ENCODE measurements at regions not wholly inside any gene's neighbourhood (a gene's known extent, or its start where the extent isn't known, plus 50 kb on each side); places are given as distances from the start of the nearest gene placed in this dataset.
"Not testable (repeated sequence)": the region's sequence is repeated elsewhere in the genome, so short reads cannot be mapped to it uniquely, and the experiment has no call there.

DNA sequence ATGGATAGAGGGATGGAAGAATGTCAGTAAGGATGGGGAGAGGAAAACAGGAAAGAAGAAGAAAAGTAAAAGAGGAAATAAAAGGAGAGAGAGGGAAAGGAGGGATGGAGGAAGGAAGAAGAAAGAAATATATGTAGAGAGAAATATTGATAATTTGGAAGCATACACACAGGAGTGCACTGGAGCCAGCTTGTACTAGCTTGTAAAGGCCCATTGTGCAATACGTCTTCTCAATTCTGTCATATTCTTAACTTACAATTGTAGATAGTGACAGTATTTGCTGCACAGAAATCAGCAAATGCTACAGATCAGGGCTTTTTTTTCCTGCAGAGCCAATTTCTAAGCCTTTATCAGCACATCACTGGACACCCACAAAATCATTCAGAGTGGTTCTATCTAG lies 458.8 kb upstream of the WWC1 start:
- DNase-seq: no peak

DNA sequence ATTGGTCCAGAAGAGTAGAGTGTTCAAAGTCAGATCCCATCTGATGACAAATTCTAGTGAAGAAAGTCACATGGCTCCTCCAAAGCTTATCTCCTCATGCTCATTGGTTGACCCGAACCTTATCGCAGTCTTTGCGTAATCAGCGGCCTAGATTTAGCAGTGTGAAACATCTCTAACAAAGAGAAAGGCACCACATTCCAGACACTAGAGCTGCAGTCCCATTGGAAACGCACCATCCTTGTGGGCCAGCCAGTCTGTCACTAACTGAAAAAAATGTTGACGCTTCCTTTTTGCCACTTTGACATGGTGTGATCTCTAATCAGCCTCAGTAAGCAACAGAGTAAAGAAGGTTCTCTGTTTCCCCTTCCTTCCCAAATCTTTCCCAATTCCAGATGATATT lies 458.0 kb upstream of the WWC1 start:
- no peak for DNase-seq

- DNase-seq: no peak
Measured at GRCh38 chr5:167835146-167835545, 456.3 kb upstream of the WWC1 start.

GRCh38 chr5:167837127-167837526 lies 454.3 kb upstream of the WWC1 start:
- no peak for DNase-seq

GRCh38 chr5:167839065-167839464 lies 452.4 kb upstream of the WWC1 start:
- DNase-seq: no peak

GRCh38 chr5:167840527-167841130 lies 450.8 kb upstream of the WWC1 start:
- DNase-seq: no peak

DNA sequence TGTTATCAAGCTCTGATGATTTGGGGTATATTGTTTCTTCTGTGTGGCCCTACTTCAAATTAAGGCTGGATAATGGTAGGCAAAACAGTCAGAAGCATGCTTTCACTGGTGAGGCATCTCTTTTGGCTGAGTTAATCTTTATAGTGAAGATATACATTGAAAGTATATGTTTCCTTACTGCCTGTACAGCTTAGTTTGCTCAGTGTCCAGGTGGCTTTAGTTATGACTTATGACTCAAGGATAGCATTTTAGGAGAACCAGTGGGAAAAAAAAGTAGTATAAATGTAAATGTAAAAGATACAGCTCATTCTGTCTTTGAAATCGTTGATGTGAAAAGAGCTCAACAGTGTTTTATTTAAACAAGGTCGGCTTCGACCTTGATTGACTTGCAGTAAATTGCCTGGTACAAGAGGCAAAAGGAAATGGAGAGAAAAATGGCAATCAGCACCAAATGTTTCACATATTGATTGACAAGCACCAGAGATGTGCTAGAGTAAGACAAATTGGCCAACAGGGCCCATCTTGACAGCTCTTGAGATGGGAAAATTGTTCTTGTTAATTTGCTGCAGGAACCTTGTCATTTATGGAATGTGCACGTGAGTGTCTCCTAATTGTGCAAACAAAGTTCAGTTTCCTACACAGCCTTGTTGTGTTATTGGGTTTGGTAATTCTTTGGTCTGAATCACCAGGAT lies 447.4 kb upstream of the WWC1 start:
- no peak for DNase-seq

GRCh38 chr5:167845952-167846351 lies 445.5 kb upstream of the WWC1 start:
- DNase-seq: no peak

- no peak for DNase-seq
Measured at GRCh38 chr5:167849874-167850273, 441.6 kb upstream of the WWC1 start.

GRCh38 chr5:167850911-167851310 lies 440.5 kb upstream of the WWC1 start:
- DNase-seq: no peak

DNA sequence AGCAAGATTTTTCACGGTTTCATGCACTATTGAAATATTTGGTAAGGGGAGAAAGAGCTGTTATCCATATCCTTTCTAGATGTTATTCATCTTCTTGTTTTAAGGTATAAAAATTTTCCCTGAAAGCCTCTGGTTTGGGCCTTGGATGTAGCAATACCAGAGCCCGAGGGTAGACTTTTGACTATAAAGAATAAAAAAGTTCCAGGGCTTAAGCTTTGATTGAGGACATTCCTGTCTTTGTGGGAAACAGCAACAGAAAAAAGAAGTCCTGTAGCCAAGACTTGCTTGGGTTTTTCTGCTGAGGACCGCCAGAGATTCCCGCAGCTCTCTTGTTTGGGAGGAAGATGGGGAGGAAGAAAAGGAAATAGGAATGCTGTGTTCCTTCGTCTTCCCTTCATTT lies 440.0 kb upstream of the WWC1 start:
- no peak for DNase-seq

DNA sequence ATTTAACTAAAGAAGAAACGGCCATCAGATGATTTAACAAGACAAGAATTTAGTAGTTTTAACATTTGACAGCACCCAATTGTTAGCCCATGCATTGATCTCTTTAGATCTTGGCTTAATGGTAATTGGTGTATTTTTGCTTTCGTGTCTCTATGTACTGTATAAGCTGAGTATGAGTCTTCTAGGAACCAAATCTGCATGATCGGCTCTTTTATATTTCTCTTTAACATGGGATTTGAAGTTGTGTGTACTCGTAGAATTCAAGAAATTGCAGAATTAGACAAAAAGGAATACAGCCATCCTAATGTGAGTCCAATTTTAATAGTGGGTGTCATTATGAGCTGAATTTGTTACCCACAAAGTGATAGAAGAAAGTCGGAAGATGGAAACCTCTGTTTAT lies 438.9 kb upstream of the WWC1 start:
- DNase-seq: no peak

DNA sequence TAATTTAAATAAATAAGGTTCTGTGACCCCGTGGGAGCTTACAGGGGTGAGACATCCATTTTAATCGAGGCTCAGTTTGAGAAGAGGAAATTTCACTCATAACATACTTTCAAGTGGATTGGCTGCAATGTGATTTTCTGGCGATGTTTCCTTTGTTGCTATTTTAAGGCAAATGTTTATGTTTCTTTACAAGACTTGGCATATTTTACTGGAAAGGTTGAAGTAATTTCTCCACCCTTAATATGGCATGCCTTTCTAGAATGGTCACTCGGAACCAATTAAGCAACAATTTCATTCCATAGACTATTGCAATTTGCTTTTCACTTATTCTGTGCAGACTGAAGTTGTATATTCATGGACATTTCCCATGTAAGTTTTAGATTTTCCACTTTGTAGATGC lies 438.0 kb upstream of the WWC1 start:
- DNase-seq: no peak

- no peak for DNase-seq
Measured at GRCh38 chr5:167855818-167856217, 435.6 kb upstream of the WWC1 start.

GRCh38 chr5:167857321-167857720 lies 434.1 kb upstream of the WWC1 start:
- DNase-seq: no peak

DNA sequence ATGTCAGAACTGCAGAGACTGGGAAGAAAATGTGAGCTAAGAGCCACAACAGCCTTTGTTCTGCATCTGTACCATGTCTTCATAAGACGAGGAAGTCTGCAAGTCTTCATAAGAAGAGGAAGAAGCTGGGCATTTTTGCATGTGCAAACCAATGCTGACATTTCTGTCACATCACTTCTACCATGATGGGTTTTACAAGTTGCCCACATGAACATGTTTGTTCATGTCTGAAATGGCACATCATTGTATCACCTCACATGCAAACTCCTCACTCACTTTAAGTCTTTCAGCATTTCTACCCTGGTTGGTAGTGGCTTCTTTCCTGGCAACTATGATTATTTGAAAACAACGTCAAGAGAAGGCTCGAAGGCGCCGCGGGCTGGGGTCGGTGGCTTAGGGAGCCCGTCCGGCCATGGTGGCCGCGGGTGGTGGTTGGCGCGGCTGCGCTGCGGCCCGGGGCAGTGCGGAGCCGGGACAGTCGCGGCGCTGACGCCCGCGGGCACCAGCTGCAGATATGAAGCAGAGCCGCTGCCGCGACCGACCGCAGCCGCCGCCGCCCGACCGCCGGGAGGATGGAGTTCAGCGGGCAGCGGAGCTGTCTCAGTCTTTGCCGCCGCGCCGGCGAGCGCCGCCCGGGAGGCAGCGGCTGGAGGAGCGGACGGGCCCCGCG lies 433.1 kb upstream of the WWC1 start:
- not testable (repeated sequence) for DNase-seq

GRCh38 chr5:167861129-167861927 lies 430.1 kb upstream of the WWC1 start:
- no peak for DNase-seq

DNA sequence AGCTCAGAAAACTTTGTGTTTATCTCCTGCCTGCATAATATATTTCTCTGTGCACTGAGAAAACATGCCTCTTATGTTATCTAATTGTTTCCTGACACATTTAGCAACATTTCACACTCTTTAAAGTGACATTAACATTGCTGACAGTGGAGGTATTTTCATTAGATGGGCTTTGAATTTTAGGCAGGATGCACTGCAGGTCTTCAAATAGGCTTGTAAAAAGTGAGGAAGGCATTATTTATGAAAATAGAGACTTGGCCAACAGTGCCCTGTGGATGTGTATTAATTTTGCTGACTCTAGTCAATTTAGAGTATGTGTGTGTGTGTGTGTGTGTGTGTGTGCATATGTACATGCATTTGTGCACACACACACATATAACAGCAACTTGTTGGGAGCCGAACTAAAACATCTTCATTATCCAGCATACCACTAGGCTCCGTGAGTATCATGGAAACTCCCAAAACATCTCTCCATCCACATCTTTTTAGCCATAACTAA lies 429.5 kb upstream of the WWC1 start:
- DNase-seq: no peak

DNA sequence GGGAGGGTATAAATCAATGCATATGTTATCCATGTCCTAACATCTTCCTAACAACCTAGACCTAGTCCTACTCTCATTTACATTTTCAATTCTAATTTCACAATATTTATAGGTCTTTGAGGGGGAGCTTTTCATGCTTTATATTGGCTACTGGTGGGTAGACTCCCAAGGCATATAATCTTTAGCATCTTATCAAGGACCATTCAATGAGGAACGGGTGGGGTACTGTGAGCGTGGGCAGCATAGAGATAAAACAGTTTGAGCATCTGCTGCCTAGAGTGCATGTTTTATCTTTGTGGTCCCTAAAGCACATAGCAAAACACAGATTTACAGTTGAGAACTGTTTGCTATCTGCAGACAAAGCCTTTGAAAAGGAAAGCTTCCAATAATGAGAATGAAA lies 427.6 kb upstream of the WWC1 start:
- no peak for DNase-seq

DNA sequence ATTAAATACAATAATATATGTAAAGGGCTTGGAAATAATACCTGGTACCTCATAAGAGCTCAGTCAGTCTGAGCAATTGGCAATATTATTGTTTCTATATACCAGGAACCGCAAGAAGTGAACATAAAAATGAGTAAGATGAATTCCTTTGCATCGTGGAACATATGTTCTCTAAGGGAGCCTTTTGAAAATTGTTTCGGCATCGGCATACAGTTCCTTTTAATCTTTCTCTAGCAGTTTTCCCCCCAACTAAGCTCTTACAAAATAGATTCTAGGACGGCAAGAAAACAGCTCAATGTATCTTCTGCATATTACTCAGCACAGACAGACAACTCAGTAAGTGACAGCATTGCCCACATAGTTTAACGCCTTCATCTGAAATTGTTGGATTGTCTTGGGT lies 426.6 kb upstream of the WWC1 start:
- no peak for DNase-seq

- no peak for DNase-seq
Measured at GRCh38 chr5:167866797-167867196, 424.6 kb upstream of the WWC1 start.

GRCh38 chr5:167867281-167867680 lies 424.2 kb upstream of the WWC1 start:
- no peak for DNase-seq

- no peak for DNase-seq
Measured at GRCh38 chr5:167869125-167869524, 422.3 kb upstream of the WWC1 start.
